NB4 (cell line): ENCODE measurements at regions not wholly inside any gene's neighbourhood (a gene's known extent, or its start where the extent isn't known, plus 50 kb on each side); places are given as distances from the start of the nearest gene placed in this dataset.

ENCODE experiments used
- MYC ChIP-seq: IDR thresholded peaks from 2 replicates; pipeline ENCODE4 v1.6.1; 2011; ENCODE audit warnings: low read depth, low read length
- POLR2A ChIP-seq: IDR thresholded peaks from 2 replicates; pipeline ENCODE4 v1.6.1; 2011; ENCODE audit warnings: mild to moderate bottlenecking; ENCODE audit not compliant: insufficient read length; ENCODE audit errors: extremely low read depth
- TF ChIP-seq, protein P1 (sequence below): IDR thresholded peaks from one replicate; pipeline ENCODE4 v1.5.1; 2012; ENCODE audit warnings: low read depth, low read length

DNA sequence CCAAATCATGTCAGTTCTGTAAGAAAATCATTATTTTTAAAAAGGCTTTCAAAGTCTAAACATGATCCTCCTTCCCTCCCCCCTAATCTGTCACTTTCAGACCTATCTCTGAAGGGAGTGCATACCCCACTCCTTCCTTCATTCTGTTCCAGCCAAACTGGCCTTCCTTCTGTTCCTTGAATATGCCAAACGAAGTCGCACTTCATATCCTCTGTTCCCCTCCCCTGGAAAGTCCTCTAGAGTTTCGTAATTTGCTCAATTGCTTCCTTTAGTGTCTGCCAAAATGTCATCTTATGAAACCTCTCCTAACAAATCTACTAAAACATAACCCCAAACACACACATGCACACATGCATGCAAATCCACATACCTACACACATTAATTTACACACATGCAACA is 69.5 kb upstream of the TUSC7 start:
- no peak for TF ChIP-seq POLR2A
- no peak for TF ChIP-seq MYC
- TF ChIP-seq, protein P1, sequence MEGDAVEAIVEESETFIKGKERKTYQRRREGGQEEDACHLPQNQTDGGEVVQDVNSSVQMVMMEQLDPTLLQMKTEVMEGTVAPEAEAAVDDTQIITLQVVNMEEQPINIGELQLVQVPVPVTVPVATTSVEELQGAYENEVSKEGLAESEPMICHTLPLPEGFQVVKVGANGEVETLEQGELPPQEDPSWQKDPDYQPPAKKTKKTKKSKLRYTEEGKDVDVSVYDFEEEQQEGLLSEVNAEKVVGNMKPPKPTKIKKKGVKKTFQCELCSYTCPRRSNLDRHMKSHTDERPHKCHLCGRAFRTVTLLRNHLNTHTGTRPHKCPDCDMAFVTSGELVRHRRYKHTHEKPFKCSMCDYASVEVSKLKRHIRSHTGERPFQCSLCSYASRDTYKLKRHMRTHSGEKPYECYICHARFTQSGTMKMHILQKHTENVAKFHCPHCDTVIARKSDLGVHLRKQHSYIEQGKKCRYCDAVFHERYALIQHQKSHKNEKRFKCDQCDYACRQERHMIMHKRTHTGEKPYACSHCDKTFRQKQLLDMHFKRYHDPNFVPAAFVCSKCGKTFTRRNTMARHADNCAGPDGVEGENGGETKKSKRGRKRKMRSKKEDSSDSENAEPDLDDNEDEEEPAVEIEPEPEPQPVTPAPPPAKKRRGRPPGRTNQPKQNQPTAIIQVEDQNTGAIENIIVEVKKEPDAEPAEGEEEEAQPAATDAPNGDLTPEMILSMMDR: no peak
